Activated T-helper 1 cell treated with anti-CD3 and anti-CD28 coated beads, Interleukin-12 subunit alpha, Interleukin-12 subunit beta, Interleukin-2, Interleukin-4 antibody, amounts not matched to agents 30 ng/mL and 10 ng/mL and 1 ng/mL, durations not matched to agents 14 hours and 24 hours and 36 hours (primary cell): ENCODE measurements at regions not wholly inside any gene's neighbourhood (a gene's known extent, or its start where the extent isn't known, plus 50 kb on each side); places are given as distances from the start of the nearest gene placed in this dataset.
"Not testable (repeated sequence)": the region's sequence is repeated elsewhere in the genome, so short reads cannot be mapped to it uniquely, and the experiment has no call there.

Source experiments
- DNase-seq: peaks from one replicate; pipeline ENCODE4 v3.0.0; 2021; ENCODE audit warnings: low spot score
- H3K27ac Mint-ChIP-seq: one replicate; pipeline ENCODE4 v1.8.0; 2021; ENCODE audit warnings: mild to moderate bottlenecking, mixed read lengths
- H3K27me3 Mint-ChIP-seq: one replicate; pipeline ENCODE4 v1.8.0; 2022; ENCODE audit warnings: mild to moderate bottlenecking, moderate library complexity, mixed read lengths; ENCODE audit not compliant: insufficient read depth
- H3K36me3 Mint-ChIP-seq: one replicate; pipeline ENCODE4 v1.8.0; 2021; ENCODE audit warnings: low read depth, mixed read lengths
- H3K4me1 Mint-ChIP-seq: one replicate; pipeline ENCODE4 v1.8.0; 2021; ENCODE audit warnings: low read depth, mixed read lengths
- H3K4me3 Mint-ChIP-seq: one replicate; pipeline ENCODE4 v1.8.0; 2021; ENCODE audit warnings: mild to moderate bottlenecking, moderate library complexity, mixed read lengths
- H3K9me3 Mint-ChIP-seq: one replicate; pipeline ENCODE4 v1.8.0; 2021; ENCODE audit warnings: mixed read lengths
- intact Hi-C: fragments of 100-400 bp; cut with micrococcal nuclease; formaldehyde crosslinking; loops from one replicate; pipeline ENCODE4 v1.15.1; 2024

GRCh38 chr1:166433404-166434304, 266.9 kb upstream of the FAM78B start:
- not testable (repeated sequence) for H3K9me3 Mint-ChIP-seq, H3K27ac Mint-ChIP-seq, H3K4me1 Mint-ChIP-seq, H3K27me3 Mint-ChIP-seq, H3K4me3 Mint-ChIP-seq, DNase-seq, H3K36me3 Mint-ChIP-seq
- intact Hi-C loops: loop anchor here (2.0 kb wide), 1 partner anchor 505 kb away; no protein-coding TSS in a partner anchor

GRCh38 chr1:166457700-166458099, 290.9 kb upstream of the FAM78B start:
- no peaks in the 10 kb centered on the region for H3K36me3 Mint-ChIP-seq
- H3K4me3 Mint-ChIP-seq: no peak overlapping the region
- DNase-seq: no peak
- no peaks in the 10 kb centered on the region for H3K4me1 Mint-ChIP-seq
- no peaks in the 10 kb centered on the region for H3K9me3 Mint-ChIP-seq
- intact Hi-C loops: no loop called here
- no peak overlapping the region for H3K27ac Mint-ChIP-seq
- peaks cover 4% of the 10 kb centered on the region for H3K27me3 Mint-ChIP-seq

DNA sequence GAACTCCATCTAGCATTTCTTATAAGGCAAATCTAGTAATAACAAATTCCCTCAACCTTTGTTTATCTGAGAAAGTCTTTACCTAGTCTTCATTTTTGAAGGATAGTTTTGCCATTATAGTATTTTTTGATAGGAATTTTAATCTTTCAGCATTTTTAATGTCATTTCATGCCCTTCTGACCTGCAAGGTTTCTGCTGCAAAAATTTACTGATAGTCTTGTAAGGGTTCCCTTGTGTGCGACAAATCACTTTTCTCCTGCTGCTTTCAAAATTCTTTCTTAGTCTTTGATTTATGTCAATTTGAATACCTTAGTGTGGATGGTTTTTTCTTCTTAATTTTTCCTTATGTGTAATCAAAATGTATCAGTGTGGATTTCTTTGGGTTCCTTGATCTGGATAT, 297.5 kb upstream of the FAM78B start:
- Mint-ChIP-seq H3K4me3 (no peak overlapping the region), H3K27me3 (peaks cover 9% of the 10 kb centered on the region), H3K9me3 (peaks cover 14% of the 10 kb centered on the region), H3K27ac (no peak overlapping the region), H3K36me3 (no peaks in the 10 kb centered on the region), H3K4me1 (no peaks in the 10 kb centered on the region)
- intact Hi-C loops: no loop called here
- no peak for DNase-seq

- Mint-ChIP-seq H3K27me3 (peaks cover 11% of the 10 kb centered on the region), H3K4me3 (no peak overlapping the region)
- intact Hi-C loops: no loop called here
Measured at GRCh38 chr1:166470014-166470413, 303.2 kb upstream of the FAM78B start.

GRCh38 chr1:166470441-166470840, 303.6 kb upstream of the FAM78B start:
- intact Hi-C loops: no loop called here
- no peaks in the 10 kb centered on the region for H3K4me1 Mint-ChIP-seq
- H3K36me3 Mint-ChIP-seq: no peaks in the 10 kb centered on the region
- no peak overlapping the region for H3K27ac Mint-ChIP-seq
- peaks cover 1% of the 10 kb centered on the region for H3K9me3 Mint-ChIP-seq
- H3K27me3 Mint-ChIP-seq: peaks cover 11% of the 10 kb centered on the region
- H3K4me3 Mint-ChIP-seq: no peak overlapping the region
- no peak for DNase-seq

More at GRCh38 chr1:166470014-166470413, 303.2 kb upstream of the FAM78B start:
- Mint-ChIP-seq H3K36me3 (no peaks in the 10 kb centered on the region), H3K27ac (no peak overlapping the region), H3K9me3 (peaks cover 6% of the 10 kb centered on the region), H3K4me1 (no peaks in the 10 kb centered on the region)
- DNase-seq: no peak

DNA sequence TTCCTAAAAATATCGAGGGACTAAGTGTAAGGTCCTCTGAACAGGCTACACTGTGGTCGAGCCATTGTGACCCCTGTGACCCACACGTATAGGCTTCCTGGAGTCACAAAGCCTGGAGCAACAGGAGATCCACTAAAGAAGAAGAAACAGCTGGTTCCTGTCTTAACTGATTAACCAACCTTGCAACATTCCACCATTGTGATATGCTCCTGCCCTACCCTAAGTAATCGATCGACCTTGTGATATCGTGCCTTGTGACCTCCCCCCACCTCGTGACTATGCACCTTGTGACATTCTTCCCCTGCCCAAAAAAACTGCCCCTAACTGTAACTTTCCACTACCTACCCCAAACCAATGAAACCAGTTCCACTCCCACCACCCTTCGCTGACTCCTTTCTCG, 304.6 kb upstream of the FAM78B start:
- DNase-seq: no peak
- intact Hi-C loops: no loop called here
- Mint-ChIP-seq H3K36me3 (no peaks in the 10 kb centered on the region), H3K27me3 (peaks cover 11% of the 10 kb centered on the region), H3K9me3 (no peaks in the 10 kb centered on the region), H3K27ac (no peak overlapping the region), H3K4me1 (no peaks in the 10 kb centered on the region), H3K4me3 (no peak overlapping the region)

DNA sequence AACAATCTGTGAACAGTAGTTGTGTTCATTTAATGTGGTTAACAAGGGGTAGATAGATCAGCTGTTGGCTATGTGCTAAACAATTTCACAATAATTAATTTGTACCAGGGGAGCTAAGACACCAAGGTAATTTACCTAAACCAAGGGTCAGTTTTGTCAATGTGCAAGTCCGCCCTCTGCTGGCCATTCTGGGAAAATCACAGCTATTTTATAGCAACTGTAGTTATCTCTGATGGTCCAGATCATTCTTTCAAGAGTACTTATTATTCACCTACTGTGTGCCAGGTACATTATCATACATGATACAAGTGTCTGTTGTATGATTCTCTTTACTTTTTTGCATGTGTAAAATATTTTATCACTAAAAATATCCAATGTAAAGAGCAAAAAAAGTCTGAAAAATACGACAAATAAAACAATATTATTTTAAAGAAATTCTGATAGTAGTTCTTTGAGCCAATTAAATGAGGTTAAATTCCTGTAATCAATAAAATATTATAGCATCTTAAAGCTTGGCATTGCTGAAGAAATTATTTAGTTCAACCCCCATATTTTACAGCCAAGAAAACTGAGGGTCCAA, 312.3 kb upstream of the FAM78B start:
- intact Hi-C loops: loop anchor here (1.0 to 5.0 kb wide), 4 partner anchors 346 to 762 kb away; no protein-coding TSS in a partner anchor
- H3K27me3 Mint-ChIP-seq: peaks cover 3% of the 10 kb centered on the region
- no peak overlapping the region for H3K27ac Mint-ChIP-seq
- H3K9me3 Mint-ChIP-seq: no peaks in the 10 kb centered on the region
- H3K4me1 Mint-ChIP-seq: no peaks in the 10 kb centered on the region
- H3K4me3 Mint-ChIP-seq: no peak overlapping the region
- DNase-seq: peak; percentile 10
- no peaks in the 10 kb centered on the region for H3K36me3 Mint-ChIP-seq

- no peaks in the 10 kb centered on the region for H3K9me3 Mint-ChIP-seq
- peaks cover 5% of the 10 kb centered on the region for H3K4me1 Mint-ChIP-seq
- intact Hi-C loops: loop anchor here (10.0 kb wide), 1 partner anchor 890 kb away; no protein-coding TSS in a partner anchor
- no peak overlapping the region for H3K4me3 Mint-ChIP-seq
- DNase-seq: no peak
- H3K36me3 Mint-ChIP-seq: no peaks in the 10 kb centered on the region
- peaks cover 3% of the 10 kb centered on the region for H3K27me3 Mint-ChIP-seq
- H3K27ac Mint-ChIP-seq: no peak overlapping the region
Measured at GRCh38 chr1:166484471-166484870, 317.7 kb upstream of the FAM78B start.

- no peaks in the 10 kb centered on the region for H3K9me3 Mint-ChIP-seq
- intact Hi-C loops: loop anchor here (5.0 to 10.0 kb wide), 2 partner anchors 890 to 1083 kb away; no protein-coding TSS in a partner anchor
- H3K27ac Mint-ChIP-seq: no peak overlapping the region
- peaks cover 3% of the 10 kb centered on the region for H3K27me3 Mint-ChIP-seq
- DNase-seq: no peak
- no peaks in the 10 kb centered on the region for H3K36me3 Mint-ChIP-seq
- H3K4me3 Mint-ChIP-seq: no peak overlapping the region
- H3K4me1 Mint-ChIP-seq: peaks cover 5% of the 10 kb centered on the region
Measured at GRCh38 chr1:166484871-166485270, 318.1 kb upstream of the FAM78B start.

GRCh38 chr1:166485620-166486019, 318.8 kb upstream of the FAM78B start:
- Mint-ChIP-seq H3K4me3 (no peak overlapping the region), H3K4me1 (peaks cover 5% of the 10 kb centered on the region), H3K27me3 (peaks cover 3% of the 10 kb centered on the region), H3K36me3 (no peaks in the 10 kb centered on the region), H3K27ac (no peak overlapping the region), H3K9me3 (no peaks in the 10 kb centered on the region)
- intact Hi-C loops: loop anchor here (5.0 to 10.0 kb wide), 2 partner anchors 891 to 1083 kb away; no protein-coding TSS in a partner anchor
- no peak for DNase-seq

DNA sequence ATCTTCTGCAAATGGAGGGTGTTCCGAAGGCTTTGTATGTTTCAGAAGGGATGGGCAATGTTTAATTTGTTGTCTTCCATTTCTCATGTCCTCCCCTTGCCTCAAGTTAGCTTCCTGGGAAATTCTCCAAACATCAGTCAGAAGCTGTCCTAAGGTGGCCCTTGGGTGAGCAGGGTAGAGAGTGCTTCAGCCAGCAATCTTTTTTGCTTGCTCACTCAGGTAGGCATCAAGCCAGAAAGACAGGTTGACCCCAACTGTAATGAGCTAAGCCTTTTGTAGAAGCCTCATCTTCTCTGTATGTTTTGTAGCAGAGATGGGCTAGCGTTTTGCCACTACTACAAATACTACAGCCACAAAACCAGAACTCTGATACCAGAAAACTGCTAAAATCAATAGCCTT, 321.5 kb upstream of the FAM78B start:
- H3K4me3 Mint-ChIP-seq: no peak overlapping the region
- H3K9me3 Mint-ChIP-seq: no peaks in the 10 kb centered on the region
- no peaks in the 10 kb centered on the region for H3K36me3 Mint-ChIP-seq
- H3K27me3 Mint-ChIP-seq: no peaks in the 10 kb centered on the region
- DNase-seq: no peak
- intact Hi-C loops: loop anchor here (5.0 to 10.0 kb wide), 2 partner anchors 894 to 1086 kb away; no protein-coding TSS in a partner anchor
- no peak overlapping the region for H3K27ac Mint-ChIP-seq
- H3K4me1 Mint-ChIP-seq: peaks cover 15% of the 10 kb centered on the region

GRCh38 chr1:166489356-166489669, 322.5 kb upstream of the FAM78B start:
- Mint-ChIP-seq H3K4me1 (peaks cover 15% of the 10 kb centered on the region), H3K27me3 (no peaks in the 10 kb centered on the region), H3K36me3 (no peaks in the 10 kb centered on the region), H3K9me3 (no peaks in the 10 kb centered on the region), H3K27ac (no peak overlapping the region), H3K4me3 (no peak overlapping the region)
- intact Hi-C loops: loop anchor here (5.0 to 10.0 kb wide), 2 partner anchors 895 to 1087 kb away; no protein-coding TSS in a partner anchor
- no peak for DNase-seq
